ENCODE measurements at regions not wholly inside any gene's neighbourhood (a gene's known extent, or its start where the extent isn't known, plus 50 kb on each side); places are given as distances from the start of the nearest gene placed in this dataset.

- H3K4me3 Mint-ChIP-seq: no peak overlapping the region
- no peak for TF ChIP-seq CTCF (IDR thresholded peaks at IDR 0.05; ENCODE audit: unreplicated experiment in 3 of 3)
- H3K27ac Mint-ChIP-seq: no peak overlapping the region
- H3K27me3 Mint-ChIP-seq (ENCODE audit: low read depth): peaks cover 1% of the 10 kb centered on the region
- peaks cover 3% of the 10 kb centered on the region for H3K9me3 Mint-ChIP-seq
- no peaks in the 10 kb centered on the region for H3K4me1 Mint-ChIP-seq
- H3K36me3 Mint-ChIP-seq (ENCODE audit: low read depth): no peaks in the 10 kb centered on the region
These were observed 678.3 kb upstream of the EEF2KMT start for GRCh38 chr16:5775916-5776315.

- H3K4me1 Mint-ChIP-seq: no peaks in the 10 kb centered on the region
- peaks cover 4% of the 10 kb centered on the region for H3K27me3 Mint-ChIP-seq (ENCODE audit: low read depth)
- no peaks in the 10 kb centered on the region for H3K9me3 Mint-ChIP-seq
- H3K4me3 Mint-ChIP-seq: no peak overlapping the region
- no peak overlapping the region for H3K27ac Mint-ChIP-seq
- no peak for TF ChIP-seq CTCF (IDR thresholded peaks at IDR 0.05; ENCODE audit: unreplicated experiment in 3 of 3)
- no peaks in the 10 kb centered on the region for H3K36me3 Mint-ChIP-seq (ENCODE audit: low read depth)
These were observed 672.5 kb upstream of the EEF2KMT start for GRCh38 chr16:5770118-5770517.

GRCh38 chr16:5769513-5769912, 671.9 kb upstream of the EEF2KMT start:
- H3K4me1 Mint-ChIP-seq: no peaks in the 10 kb centered on the region
- no peak overlapping the region for H3K27ac Mint-ChIP-seq
- H3K9me3 Mint-ChIP-seq: no peaks in the 10 kb centered on the region
- peaks cover 4% of the 10 kb centered on the region for H3K27me3 Mint-ChIP-seq (ENCODE audit: low read depth)
- no peak overlapping the region for H3K4me3 Mint-ChIP-seq
- no peaks in the 10 kb centered on the region for H3K36me3 Mint-ChIP-seq (ENCODE audit: low read depth)
- TF ChIP-seq CTCF (IDR thresholded peaks at IDR 0.05; ENCODE audit: unreplicated experiment in 3 of 3): no peak

GRCh38 chr16:5768445-5768844, 670.9 kb upstream of the EEF2KMT start:
- H3K27ac Mint-ChIP-seq: no peak overlapping the region
- H3K36me3 Mint-ChIP-seq (ENCODE audit: low read depth): no peaks in the 10 kb centered on the region
- H3K4me3 Mint-ChIP-seq: no peak overlapping the region
- H3K27me3 Mint-ChIP-seq (ENCODE audit: low read depth): peaks cover 4% of the 10 kb centered on the region
- H3K9me3 Mint-ChIP-seq: no peaks in the 10 kb centered on the region
- H3K4me1 Mint-ChIP-seq: no peaks in the 10 kb centered on the region
- no peak for TF ChIP-seq CTCF (IDR thresholded peaks at IDR 0.05; ENCODE audit: unreplicated experiment in 3 of 3)

- Mint-ChIP-seq H3K9me3 (no peaks in the 10 kb centered on the region), H3K27me3 (ENCODE audit: low read depth) (no peaks in the 10 kb centered on the region), H3K4me3 (no peak overlapping the region), H3K27ac (no peak overlapping the region), H3K4me1 (no peaks in the 10 kb centered on the region), H3K36me3 (ENCODE audit: low read depth) (no peaks in the 10 kb centered on the region)
- no peak for TF ChIP-seq CTCF (IDR thresholded peaks at IDR 0.05; ENCODE audit: unreplicated experiment in 3 of 3)
These were observed 665.6 kb upstream of the EEF2KMT start for GRCh38 chr16:5763176-5763575.

- H3K36me3 Mint-ChIP-seq (ENCODE audit: low read depth): no peaks in the 10 kb centered on the region
- H3K9me3 Mint-ChIP-seq: no peaks in the 10 kb centered on the region
- no peak overlapping the region for H3K4me3 Mint-ChIP-seq
- H3K27me3 Mint-ChIP-seq (ENCODE audit: low read depth): no peaks in the 10 kb centered on the region
- no peak for TF ChIP-seq CTCF (IDR thresholded peaks at IDR 0.05; ENCODE audit: unreplicated experiment in 3 of 3)
- no peaks in the 10 kb centered on the region for H3K4me1 Mint-ChIP-seq
- no peak overlapping the region for H3K27ac Mint-ChIP-seq
These were observed 664.8 kb upstream of the EEF2KMT start for GRCh38 chr16:5762362-5762761.

Measured in nephron (organoid).